Testis (tissue), 2 donors: ENCODE measurements at regions not wholly inside any gene's neighbourhood (a gene's known extent, or its start where the extent isn't known, plus 50 kb on each side); places are given as distances from the start of the nearest gene placed in this dataset.

ENCODE experiments used
- POLR2A ChIP-seq: fragments of 450-650 bp; IDR thresholded peaks from one replicate; pipeline ENCODE4 v1.6.1; 2017; ENCODE audit warnings: antibody characterized with exemption, mild to moderate bottlenecking, moderate library complexity
- TF ChIP-seq, protein P1 (sequence below), 3 experiments: fragments of 450-650 bp in 2 of 3; fragments of 200-600 bp in 1 of 3; sonication (generic) in 1 of 3; IDR thresholded peaks; one replicate each; pipeline ENCODE4 v1.5.1; 2016 to 2019; ENCODE audit warnings: antibody characterized with exemption in 3 of 3, mild to moderate bottlenecking in 2 of 3, moderate library complexity in 1 of 3

DNA sequence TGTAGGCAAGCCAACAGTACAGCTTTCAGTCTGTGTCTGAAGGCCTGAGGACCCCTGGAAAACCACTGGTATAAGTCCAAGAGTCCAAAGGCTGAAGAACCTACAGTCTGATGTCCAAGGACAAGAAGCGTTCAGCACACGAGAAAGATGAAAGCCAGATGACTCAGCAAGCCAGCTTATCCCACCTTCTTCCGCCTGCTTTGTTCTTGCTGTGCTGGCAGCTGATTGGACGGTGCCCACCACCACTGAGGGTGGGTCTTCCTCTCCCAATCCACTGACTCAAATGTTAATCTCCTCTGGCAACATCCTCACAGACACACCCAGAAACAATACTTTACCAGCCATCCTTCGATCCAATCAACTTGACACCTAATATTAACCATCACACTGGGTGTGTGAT, 59.0 kb upstream of the PDZRN3 start:
- TF ChIP-seq, protein P1, sequence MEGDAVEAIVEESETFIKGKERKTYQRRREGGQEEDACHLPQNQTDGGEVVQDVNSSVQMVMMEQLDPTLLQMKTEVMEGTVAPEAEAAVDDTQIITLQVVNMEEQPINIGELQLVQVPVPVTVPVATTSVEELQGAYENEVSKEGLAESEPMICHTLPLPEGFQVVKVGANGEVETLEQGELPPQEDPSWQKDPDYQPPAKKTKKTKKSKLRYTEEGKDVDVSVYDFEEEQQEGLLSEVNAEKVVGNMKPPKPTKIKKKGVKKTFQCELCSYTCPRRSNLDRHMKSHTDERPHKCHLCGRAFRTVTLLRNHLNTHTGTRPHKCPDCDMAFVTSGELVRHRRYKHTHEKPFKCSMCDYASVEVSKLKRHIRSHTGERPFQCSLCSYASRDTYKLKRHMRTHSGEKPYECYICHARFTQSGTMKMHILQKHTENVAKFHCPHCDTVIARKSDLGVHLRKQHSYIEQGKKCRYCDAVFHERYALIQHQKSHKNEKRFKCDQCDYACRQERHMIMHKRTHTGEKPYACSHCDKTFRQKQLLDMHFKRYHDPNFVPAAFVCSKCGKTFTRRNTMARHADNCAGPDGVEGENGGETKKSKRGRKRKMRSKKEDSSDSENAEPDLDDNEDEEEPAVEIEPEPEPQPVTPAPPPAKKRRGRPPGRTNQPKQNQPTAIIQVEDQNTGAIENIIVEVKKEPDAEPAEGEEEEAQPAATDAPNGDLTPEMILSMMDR (IDR thresholded peaks at IDR 0.05), result no peak
- TF ChIP-seq POLR2A, result no peak
